ENCODE measurements at regions not wholly inside any gene's neighbourhood (a gene's known extent, or its start where the extent isn't known, plus 50 kb on each side); places are given as distances from the start of the nearest gene placed in this dataset.
"Not testable (repeated sequence)": the region's sequence is repeated elsewhere in the genome, so short reads cannot be mapped to it uniquely, and the experiment has no call there.

- no peak for DNase-seq
Measured at GRCh38 chr10:45118929-45119328, 118.2 kb downstream of the ZNF22 start.

- not testable (repeated sequence) for DNase-seq
Measured at GRCh38 chr10:45122180-45122860, 121.6 kb downstream of the ZNF22 start.

GRCh38 chr10:45135443-45136198 is 134.9 kb downstream of the ZNF22 start:
- no peak for DNase-seq

- DNase-seq = no peak
Measured at GRCh38 chr10:45136256-45136655, 135.5 kb downstream of the ZNF22 start.

DNA sequence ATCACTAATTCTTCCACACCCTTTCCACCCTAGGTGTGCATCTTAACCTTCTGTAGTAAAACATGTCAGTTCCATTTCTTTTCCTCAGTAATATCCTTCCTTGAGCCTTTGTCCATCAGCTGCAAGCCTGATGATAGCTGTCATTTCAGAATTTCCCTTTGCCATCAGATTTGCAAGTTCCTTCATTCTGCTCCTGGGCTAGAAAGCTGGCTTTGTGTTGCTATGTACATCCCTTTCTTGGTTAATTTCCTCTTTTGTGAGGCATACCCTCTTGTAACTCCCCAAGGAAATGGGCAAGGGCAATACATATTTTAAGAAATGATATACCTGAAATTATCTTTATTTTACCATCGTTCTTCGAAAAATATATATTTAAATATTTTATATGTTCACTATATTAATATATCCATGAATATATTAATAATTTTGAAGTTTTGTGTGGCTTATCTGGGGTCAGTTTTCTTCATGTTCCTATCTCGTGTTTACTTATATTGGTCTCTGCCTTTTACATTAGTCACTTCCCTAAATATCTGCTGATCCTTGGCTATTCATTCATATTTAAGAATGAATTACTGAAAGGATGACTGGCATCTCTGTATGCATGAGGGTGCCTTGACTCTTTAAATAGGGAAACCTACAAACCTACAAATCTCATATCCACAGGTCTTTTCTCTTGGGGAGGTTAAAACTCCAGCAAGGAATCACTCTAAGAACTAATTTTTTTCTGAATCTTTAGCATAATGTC is 143.8 kb downstream of the ZNF22 start:
- DNase-seq = no peak

DNA sequence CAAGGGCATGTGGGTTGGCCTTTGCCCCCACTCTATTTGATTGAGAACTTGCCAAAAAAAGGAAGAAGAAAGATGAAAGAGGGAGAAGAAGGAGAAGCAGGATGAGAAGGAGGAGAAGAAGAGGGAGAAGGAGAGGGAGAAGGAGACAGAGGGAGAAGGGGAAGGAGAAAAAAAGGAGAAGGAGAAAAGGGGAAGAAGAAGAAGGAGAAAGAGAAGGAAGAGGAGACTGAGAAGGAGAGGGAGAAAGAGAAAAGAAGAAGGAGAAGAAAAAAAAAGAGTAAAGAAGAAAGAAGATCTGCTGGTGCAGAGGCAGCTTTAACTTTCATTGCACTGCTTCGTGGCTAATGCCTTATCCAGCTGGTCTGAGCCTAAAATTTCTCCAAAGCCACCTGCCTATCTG is 144.4 kb downstream of the ZNF22 start:
- not testable (repeated sequence) for DNase-seq

GRCh38 chr10:45147000-45147399 is 146.3 kb downstream of the ZNF22 start:
- DNase-seq = no peak

DNA sequence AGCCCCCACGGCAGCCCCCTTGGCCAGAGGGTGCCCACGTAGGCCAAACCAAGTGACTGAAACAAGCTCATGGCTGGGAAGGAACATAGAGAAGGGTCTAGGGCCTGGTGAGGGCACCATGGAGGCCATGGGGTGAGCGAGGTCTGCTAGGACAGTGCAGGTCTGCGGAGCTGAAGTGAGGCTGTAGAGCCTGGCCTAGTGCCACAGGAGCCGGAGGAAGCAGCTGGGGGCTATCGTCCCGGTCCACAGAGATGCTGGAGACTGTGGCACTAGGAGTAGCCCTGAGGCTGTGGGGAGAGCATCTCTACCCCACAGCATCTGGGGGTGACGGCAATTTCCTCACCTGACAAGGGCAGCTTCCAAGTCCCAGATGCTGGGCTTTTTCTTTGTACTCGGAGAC is 150.3 kb downstream of the ZNF22 start:
- DNase-seq = no peak

DNA sequence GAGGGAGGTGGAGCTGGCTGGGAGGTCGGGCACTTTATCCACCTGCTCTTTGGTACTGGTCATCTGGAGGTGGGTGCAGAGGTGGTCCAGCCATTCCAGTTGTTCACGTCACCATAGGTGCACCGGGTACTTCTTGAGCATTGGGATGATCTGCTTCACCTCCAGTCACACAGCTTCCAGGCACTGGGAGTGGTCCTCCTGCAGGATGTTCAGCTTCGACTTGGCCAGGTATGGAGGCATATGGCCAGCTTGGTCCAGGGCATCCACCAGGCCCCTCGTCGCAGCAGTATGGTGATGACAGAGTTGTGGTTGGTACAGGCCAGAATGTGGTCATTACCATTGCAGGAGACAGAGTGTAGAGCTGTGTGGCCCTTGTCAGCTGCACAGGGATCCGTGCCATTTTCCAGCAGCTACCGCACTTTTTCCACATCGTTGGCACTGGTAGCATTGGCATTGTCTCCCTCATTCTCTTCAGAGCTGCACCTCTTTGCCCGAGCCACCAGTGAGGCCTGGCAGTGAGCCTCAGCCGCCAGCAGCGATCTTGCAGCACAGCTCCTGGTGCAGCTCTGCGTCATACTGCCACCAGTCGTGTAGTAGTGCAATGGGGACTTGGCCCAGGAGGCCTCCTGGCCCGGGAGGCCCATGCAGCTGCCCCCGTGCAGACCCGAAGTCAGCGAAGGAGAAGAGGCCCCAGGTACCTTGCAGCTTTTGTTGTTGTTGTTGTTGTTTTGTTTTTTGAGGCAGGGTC is 150.9 kb downstream of the ZNF22 start:
- no peak for DNase-seq

DNA sequence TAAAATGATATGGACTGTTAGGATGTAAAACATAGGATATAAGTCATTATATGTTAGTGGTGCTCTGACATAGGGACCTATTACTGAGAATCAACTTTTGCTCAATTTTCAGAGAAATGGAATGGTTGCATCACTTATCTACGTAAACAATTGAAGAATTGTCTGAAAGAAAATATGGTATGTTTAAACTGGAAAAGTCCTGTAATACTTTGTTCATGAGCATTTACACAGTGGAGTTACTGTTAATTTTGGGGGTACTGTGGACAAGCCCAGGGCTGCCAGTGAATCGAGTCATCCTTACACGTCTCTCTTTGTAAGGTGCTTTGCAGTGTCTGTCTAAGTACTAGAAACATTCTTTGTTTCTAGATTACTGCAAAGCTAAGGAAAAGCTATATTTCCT is 152.0 kb downstream of the ZNF22 start:
- DNase-seq = no peak

GRCh38 chr10:45154502-45154901 is 153.8 kb downstream of the ZNF22 start:
- DNase-seq = no peak

DNA sequence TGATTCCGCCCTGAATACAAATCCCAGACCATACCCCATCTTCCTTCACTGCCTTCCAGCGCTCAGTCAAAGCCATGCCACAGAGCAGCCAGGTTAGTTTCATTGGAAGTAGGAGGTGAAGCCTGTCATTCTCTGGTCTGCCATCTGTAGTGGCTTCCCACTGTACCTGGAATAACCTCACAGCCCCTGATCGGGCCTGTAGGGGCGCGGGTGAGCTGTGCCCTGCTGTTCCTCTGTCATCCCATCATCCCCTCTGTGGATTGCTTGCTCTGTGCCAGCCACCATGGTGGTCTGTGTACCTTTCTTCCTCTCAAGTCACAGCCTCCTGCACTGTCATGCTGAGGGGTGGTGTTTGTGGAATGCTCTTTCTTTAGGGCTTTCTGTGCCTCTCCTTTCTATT is 155.1 kb downstream of the ZNF22 start:
- DNase-seq = no peak

DNA sequence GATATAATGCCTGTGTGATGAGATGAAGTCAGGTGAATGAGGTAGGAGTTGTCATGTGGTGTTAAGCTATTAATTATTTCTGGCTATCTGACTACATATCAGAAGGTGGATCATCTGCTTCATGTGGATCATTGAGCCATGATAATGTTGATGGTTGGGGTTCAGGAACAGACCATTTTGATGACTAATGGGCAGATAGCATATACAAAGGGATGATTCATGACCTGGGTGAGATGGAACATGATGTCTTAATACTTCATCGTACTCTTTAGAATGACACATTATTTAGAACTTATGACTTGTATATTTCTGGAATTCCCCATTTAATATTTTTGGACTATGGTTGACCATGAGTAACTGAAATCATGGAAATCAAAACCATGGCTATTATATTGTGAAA is 155.1 kb downstream of the OR13A1 start:
- no peak for DNase-seq

GRCh38 chr10:45163315-45163975 is 152.0 kb downstream of the OR13A1 start:
- no peak for DNase-seq

GRCh38 chr10:45175520-45176118 is 139.8 kb downstream of the OR13A1 start:
- DNase-seq = not testable (repeated sequence)

- no peak for DNase-seq
Measured at GRCh38 chr10:45179691-45180090, 135.7 kb downstream of the OR13A1 start.

DNA sequence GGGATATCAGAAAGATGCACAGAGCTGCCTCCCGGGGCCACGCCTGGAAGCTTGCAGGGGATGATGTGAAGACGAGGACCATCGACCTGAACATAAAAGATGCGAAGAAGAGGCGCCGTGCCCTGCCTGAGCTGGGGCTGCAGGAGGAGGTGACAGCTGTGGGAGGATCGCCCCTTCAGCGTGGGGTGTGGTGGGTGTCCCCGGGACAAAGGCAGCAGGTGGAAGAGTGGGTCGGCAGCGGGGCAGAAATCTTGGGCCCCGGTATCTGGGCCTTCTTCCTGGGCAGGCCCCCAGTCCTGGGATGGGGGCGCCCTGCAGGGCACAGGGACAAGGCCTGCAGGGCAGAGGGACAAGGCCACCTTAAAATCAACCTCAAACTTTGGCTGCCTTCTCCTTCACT is 134.9 kb downstream of the OR13A1 start:
- DNase-seq = no peak

- no peak for DNase-seq
Measured at GRCh38 chr10:45180946-45181875, 134.2 kb downstream of the OR13A1 start.

DNA sequence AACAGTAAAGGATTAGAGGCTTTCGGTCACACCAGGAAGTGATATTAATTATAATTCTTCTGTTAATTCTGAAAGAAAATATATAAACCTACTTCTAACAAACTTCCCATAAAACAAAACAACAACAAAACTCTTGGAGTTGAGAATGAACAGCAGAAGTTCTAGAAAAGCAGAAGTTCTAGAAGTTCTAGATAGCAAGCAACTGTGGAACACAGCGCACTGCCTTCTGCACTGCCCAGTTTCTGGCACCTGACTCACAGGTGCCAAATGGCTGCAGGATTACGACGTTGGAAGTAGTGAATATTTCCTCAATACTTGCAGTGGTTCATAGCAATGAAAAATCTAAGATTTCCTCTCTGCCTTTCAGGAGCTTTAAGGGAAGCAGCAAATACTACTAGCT is 132.2 kb downstream of the OR13A1 start:
- DNase-seq = no peak

- DNase-seq = no peak
Measured at GRCh38 chr10:45197816-45198485, 117.5 kb downstream of the OR13A1 start.
